Activated T-cell treated with anti-CD3 and anti-CD28 coated beads, Interleukin-2, amount 50 U/mL, for 72 hours (primary cell): ENCODE measurements at regions not wholly inside any gene's neighbourhood (a gene's known extent, or its start where the extent isn't known, plus 50 kb on each side); places are given as distances from the start of the nearest gene placed in this dataset.

ENCODE experiments used
- ATAC-seq, 2 donors: fragments of 150-1000 bp; cut with Tn5 transposase; replicated peaks in 1 of 2; 2 replicates each; pipeline ENCODE4 v1.10.0; 2021; ENCODE audit warnings: moderate library complexity in 2 of 2, mild to moderate bottlenecking in 1 of 2
- DNase-seq, 2 donors: peaks; one replicate each; pipeline ENCODE4 v3.0.0; 2021 to 2022; ENCODE audit warnings: mixed read lengths in 1 of 2
- H3K27ac Mint-ChIP-seq: one replicate; pipeline ENCODE4 v1.8.0; 2022; ENCODE audit warnings: mild to moderate bottlenecking, moderate library complexity, mixed read lengths
- H3K27me3 Mint-ChIP-seq: one replicate; pipeline ENCODE4 v1.8.0; 2022; ENCODE audit warnings: low read depth, mixed read lengths
- H3K36me3 Mint-ChIP-seq, 2 donors: one replicate each; pipeline ENCODE4 v1.8.0; 2022; ENCODE audit warnings: mixed read lengths in 2 of 2, mild to moderate bottlenecking in 1 of 2; ENCODE audit not compliant: insufficient read depth in 2 of 2
- H3K4me1 Mint-ChIP-seq: one replicate; pipeline ENCODE4 v1.8.0; 2022; ENCODE audit warnings: low read depth, mixed read lengths
- H3K4me3 Mint-ChIP-seq, 2 donors: one replicate each; pipeline ENCODE4 v1.8.0; 2022; ENCODE audit warnings: mild to moderate bottlenecking in 2 of 2, mixed read lengths in 2 of 2, moderate library complexity in 2 of 2
- H3K9me3 Mint-ChIP-seq, 2 donors: one replicate each; pipeline ENCODE4 v1.8.0; 2022; ENCODE audit warnings: mixed read lengths in 2 of 2

GRCh38 chr11:129273322-129273721, 81.2 kb upstream of the ARHGAP32 start:
- Mint-ChIP-seq H3K9me3 (no peaks in the 10 kb centered on the region), H3K4me3 (no peak overlapping the region), H3K4me1 (peaks cover 26% of the 10 kb centered on the region), H3K27me3 (peaks cover 21% of the 10 kb centered on the region), H3K27ac (no peak overlapping the region), H3K36me3 (no peaks in the 10 kb centered on the region)
- DNase-seq (no peak), ATAC-seq (no peak)

DNA sequence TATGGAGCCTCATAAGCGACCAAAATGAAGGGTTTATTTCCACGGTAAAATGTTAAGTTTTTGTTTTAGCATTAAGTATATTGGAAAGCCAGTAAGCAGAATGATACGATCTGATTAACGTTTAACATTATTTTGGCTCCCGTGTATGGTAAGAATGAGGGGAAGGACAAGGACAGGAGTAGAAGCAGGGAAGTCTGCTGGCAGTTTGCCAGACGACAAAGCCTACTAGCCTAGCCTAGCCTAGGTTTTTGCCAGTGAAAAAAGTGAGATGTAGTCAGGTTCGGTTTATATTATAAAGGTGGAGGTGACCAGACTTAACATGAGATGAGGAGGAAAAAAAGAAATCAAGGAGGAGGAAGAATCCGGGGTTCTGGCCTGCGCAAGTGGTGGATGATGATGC, 78.9 kb upstream of the ARHGAP32 start:
- Mint-ChIP-seq H3K4me3 (no peak overlapping the region), H3K9me3 (no peaks in the 10 kb centered on the region), H3K36me3 (no peaks in the 10 kb centered on the region), H3K4me1 (peaks cover 17% of the 10 kb centered on the region), H3K27me3 (peaks cover 5% of the 10 kb centered on the region), H3K27ac (no peak overlapping the region)
- DNase-seq (no peak), ATAC-seq (no peak)

GRCh38 chr11:129270446-129270845, 78.3 kb upstream of the ARHGAP32 start:
- peaks cover 5% of the 10 kb centered on the region for H3K27me3 Mint-ChIP-seq
- DNase-seq = no peak
- no peaks in the 10 kb centered on the region for H3K9me3 Mint-ChIP-seq
- H3K4me3 Mint-ChIP-seq = no peak overlapping the region
- no peak overlapping the region for H3K27ac Mint-ChIP-seq
- ATAC-seq = no peak
- no peaks in the 10 kb centered on the region for H3K36me3 Mint-ChIP-seq
- H3K4me1 Mint-ChIP-seq = peaks cover 22% of the 10 kb centered on the region

GRCh38 chr11:129268371-129268770, 76.2 kb upstream of the ARHGAP32 start:
- Mint-ChIP-seq H3K4me1 (peaks cover 27% of the 10 kb centered on the region), H3K27ac (no peak overlapping the region), H3K27me3 (no peaks in the 10 kb centered on the region), H3K9me3 (no peaks in the 10 kb centered on the region), H3K4me3 (no peak overlapping the region), H3K36me3 (no peaks in the 10 kb centered on the region)
- DNase-seq (no peak), ATAC-seq (no peak)

- H3K4me3 Mint-ChIP-seq = no peak overlapping the region
- ATAC-seq (no peak), DNase-seq (no peak)
- H3K4me1 Mint-ChIP-seq = peaks cover 27% of the 10 kb centered on the region
- H3K27me3 Mint-ChIP-seq = no peaks in the 10 kb centered on the region
- H3K36me3 Mint-ChIP-seq = no peaks in the 10 kb centered on the region
- no peak overlapping the region for H3K27ac Mint-ChIP-seq
- peaks cover 0 to 2% of the 10 kb centered on the region in 2 donors for H3K9me3 Mint-ChIP-seq
Measured at GRCh38 chr11:129267716-129268115, 75.6 kb upstream of the ARHGAP32 start.

GRCh38 chr11:129266536-129266935, 74.4 kb upstream of the ARHGAP32 start:
- ATAC-seq (no peak), DNase-seq (no peak)
- Mint-ChIP-seq H3K36me3 (no peaks in the 10 kb centered on the region), H3K4me3 (no peak overlapping the region), H3K9me3 (peaks cover 0 to 2% of the 10 kb centered on the region in 2 donors), H3K4me1 (peaks cover 27% of the 10 kb centered on the region), H3K27me3 (no peaks in the 10 kb centered on the region), H3K27ac (no peak overlapping the region)

DNA sequence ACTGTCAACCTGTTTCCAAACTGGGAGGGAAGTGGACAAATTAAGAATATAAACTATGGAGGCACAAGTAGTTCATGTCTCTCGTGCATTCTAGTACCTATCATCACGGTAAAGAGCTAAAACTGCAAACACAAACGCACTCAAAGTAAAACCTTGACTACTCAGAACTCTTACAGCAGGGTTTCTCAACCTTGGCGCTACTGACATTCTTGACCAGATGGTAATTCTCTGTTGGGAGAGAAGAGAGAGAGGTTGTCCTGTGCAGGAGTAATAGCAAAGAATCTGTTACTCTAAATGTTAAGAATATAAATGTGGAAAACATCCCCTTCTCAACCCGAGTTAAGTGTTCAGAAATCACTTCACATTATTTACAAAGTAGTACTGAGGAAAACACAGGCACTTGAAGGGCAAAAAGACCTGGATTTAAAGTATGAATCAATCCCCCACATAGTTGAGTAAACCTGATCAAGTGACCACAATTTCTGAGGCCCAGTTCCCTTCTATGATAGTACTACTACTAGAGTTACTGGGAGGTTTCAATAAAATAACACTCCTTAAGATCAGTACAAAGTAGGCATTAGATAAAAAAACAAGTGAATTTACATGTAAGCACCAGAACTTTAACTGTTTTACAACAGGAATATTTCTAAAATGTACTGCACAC, 73.1 kb upstream of the ARHGAP32 start:
- H3K27ac Mint-ChIP-seq = no peak overlapping the region
- H3K4me1 Mint-ChIP-seq = peaks cover 27% of the 10 kb centered on the region
- ATAC-seq (peak; percentile 53 to 66), DNase-seq (no peak)
- H3K27me3 Mint-ChIP-seq = no peaks in the 10 kb centered on the region
- H3K9me3 Mint-ChIP-seq = peaks cover 0 to 2% of the 10 kb centered on the region in 2 donors
- H3K4me3 Mint-ChIP-seq = no peak overlapping the region
- H3K36me3 Mint-ChIP-seq = no peaks in the 10 kb centered on the region

DNA sequence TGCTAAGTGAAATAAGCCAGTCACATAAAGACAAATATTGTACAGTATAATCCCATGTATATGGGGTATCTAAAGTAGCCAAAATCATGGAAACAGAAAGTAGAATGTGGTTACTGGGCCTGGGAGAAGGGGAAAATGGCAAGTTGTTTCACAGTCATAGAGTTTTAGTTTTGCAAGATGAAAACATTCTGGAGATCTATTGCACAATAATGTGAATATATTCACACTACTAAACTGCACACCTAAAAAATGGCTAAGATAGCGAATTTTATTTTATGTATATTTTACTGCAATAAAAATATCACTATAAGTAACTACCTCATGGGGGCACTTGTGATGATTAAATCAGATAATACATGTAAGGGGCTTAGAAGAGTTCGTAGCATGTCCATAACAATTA, 72.0 kb upstream of the ARHGAP32 start:
- Mint-ChIP-seq H3K9me3 (peaks cover 0 to 2% of the 10 kb centered on the region in 2 donors), H3K27ac (no peak overlapping the region), H3K27me3 (no peaks in the 10 kb centered on the region), H3K4me1 (peaks cover 26% of the 10 kb centered on the region), H3K4me3 (no peak overlapping the region), H3K36me3 (no peaks in the 10 kb centered on the region)
- ATAC-seq (no peak), DNase-seq (no peak)

GRCh38 chr11:129260750-129261149, 68.6 kb upstream of the ARHGAP32 start:
- ATAC-seq (no peak), DNase-seq (no peak)
- Mint-ChIP-seq H3K36me3 (no peaks in the 10 kb centered on the region), H3K4me1 (peaks cover 20% of the 10 kb centered on the region), H3K9me3 (peaks cover 0 to 2% of the 10 kb centered on the region in 2 donors), H3K27ac (no peak overlapping the region), H3K27me3 (no peaks in the 10 kb centered on the region), H3K4me3 (no peak overlapping the region)

DNA sequence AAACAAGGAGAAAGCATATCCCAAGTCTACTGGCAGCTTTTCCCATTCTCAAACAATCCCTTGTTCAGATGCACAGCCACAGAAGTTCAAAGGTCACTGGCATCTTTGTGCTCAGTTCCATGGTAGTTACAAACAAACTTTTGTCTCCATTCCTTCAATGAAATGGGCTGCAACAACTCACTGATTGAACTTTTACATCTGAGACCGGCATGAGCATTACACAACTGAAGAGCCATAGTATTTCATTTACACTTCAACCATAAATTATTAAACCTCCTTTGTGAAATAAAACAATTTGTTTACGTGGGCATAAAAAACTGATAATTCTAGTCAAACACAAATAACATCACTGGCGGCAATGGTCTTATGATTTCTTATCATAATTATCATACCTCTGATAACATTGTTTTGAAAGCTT, 67.8 kb upstream of the ARHGAP32 start:
- no peak for ATAC-seq
- Mint-ChIP-seq H3K4me3 (no peak overlapping the region), H3K4me1 (peaks cover 13% of the 10 kb centered on the region), H3K9me3 (peaks cover 0 to 2% of the 10 kb centered on the region in 2 donors), H3K27ac (no peak overlapping the region), H3K36me3 (no peaks in the 10 kb centered on the region), H3K27me3 (no peaks in the 10 kb centered on the region)
- no peak for DNase-seq

DNA sequence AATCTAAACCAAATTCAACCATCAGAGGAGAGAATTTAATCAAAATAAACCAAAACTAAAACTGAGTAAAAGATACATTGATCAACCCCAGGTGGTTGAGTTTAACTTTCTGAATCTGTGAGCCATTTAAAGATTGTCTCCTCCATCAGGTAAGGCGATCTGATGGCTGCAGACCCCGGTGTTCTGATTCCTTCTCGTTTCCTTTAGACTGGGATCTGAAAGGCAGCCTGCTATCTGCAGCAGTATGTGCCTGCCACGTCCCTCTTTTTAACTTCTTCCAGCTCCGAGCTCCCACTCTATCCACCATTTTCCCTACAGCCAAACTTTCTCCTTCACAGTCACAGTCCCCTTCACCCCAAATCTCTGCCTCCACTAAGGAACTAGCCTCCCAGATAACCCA, 66.1 kb upstream of the ARHGAP32 start:
- H3K36me3 Mint-ChIP-seq = no peaks in the 10 kb centered on the region

GRCh38 chr11:129257512-129257911, 65.4 kb upstream of the ARHGAP32 start:
- Mint-ChIP-seq H3K36me3 (no peaks in the 10 kb centered on the region), H3K4me3 (no peak overlapping the region), H3K4me1 (peaks cover 6% of the 10 kb centered on the region), H3K9me3 (no peaks in the 10 kb centered on the region), H3K27me3 (no peaks in the 10 kb centered on the region), H3K27ac (no peak overlapping the region)
- DNase-seq (no peak), ATAC-seq (no peak)

More for the DNA sequence above, 66.1 kb upstream of the ARHGAP32 start:
- no peak overlapping the region for H3K4me3 Mint-ChIP-seq
- ATAC-seq (no peak), DNase-seq (no peak)
- H3K27ac Mint-ChIP-seq = no peak overlapping the region
- H3K4me1 Mint-ChIP-seq = peaks cover 6% of the 10 kb centered on the region
- no peaks in the 10 kb centered on the region for H3K27me3 Mint-ChIP-seq
- peaks cover 0 to 2% of the 10 kb centered on the region in 2 donors for H3K9me3 Mint-ChIP-seq

- H3K9me3 Mint-ChIP-seq = no peaks in the 10 kb centered on the region
- H3K4me1 Mint-ChIP-seq = peaks cover 30% of the 10 kb centered on the region
- H3K36me3 Mint-ChIP-seq = no peaks in the 10 kb centered on the region
- no peak overlapping the region for H3K27ac Mint-ChIP-seq
- H3K27me3 Mint-ChIP-seq = no peaks in the 10 kb centered on the region
- no peak overlapping the region for H3K4me3 Mint-ChIP-seq
- no peak for ATAC-seq
- no peak for DNase-seq
Measured at GRCh38 chr11:129252621-129253020, 60.5 kb upstream of the ARHGAP32 start.

- H3K4me1 Mint-ChIP-seq = peaks cover 43% of the 10 kb centered on the region
- ATAC-seq = no peak
- H3K27me3 Mint-ChIP-seq = no peaks in the 10 kb centered on the region
Measured at GRCh38 chr11:129251067-129251466, 58.9 kb upstream of the ARHGAP32 start.

More at GRCh38 chr11:129251067-129251466, 58.9 kb upstream of the ARHGAP32 start:
- H3K9me3 Mint-ChIP-seq = no peaks in the 10 kb centered on the region
- no peaks in the 10 kb centered on the region for H3K36me3 Mint-ChIP-seq
- no peak overlapping the region for H3K27ac Mint-ChIP-seq
- DNase-seq = no peak
- H3K4me3 Mint-ChIP-seq = no peak overlapping the region
